ENCODE measurements at regions not wholly inside any gene's neighbourhood (a gene's known extent, or its start where the extent isn't known, plus 50 kb on each side); places are given as distances from the start of the nearest gene placed in this dataset.
"Not testable (repeated sequence)": the region's sequence is repeated elsewhere in the genome, so short reads cannot be mapped to it uniquely, and the experiment has no call there.

DNA sequence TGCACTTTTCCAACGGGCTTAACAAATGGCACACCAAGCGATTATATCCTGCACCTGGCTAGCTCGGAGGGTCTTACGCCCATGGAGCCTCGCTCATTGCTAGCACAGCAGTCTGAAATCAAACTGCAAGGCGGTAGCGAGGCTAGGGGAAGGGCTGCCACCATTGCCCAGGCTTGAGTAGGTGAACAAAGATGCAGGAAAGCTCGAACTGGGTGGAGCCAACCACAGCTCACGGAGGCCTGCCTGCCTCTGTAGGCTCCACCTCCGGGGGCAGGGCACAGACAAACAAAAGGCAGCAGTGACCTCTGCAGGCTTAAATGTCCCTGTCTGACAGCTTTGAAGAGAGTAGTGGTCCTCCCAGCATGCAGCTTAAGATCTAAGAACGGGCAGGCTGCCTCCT is 365.4 kb downstream of the MMUT start:
- DNase-seq (ENCODE audit: low read depth), result not testable (repeated sequence)

DNA sequence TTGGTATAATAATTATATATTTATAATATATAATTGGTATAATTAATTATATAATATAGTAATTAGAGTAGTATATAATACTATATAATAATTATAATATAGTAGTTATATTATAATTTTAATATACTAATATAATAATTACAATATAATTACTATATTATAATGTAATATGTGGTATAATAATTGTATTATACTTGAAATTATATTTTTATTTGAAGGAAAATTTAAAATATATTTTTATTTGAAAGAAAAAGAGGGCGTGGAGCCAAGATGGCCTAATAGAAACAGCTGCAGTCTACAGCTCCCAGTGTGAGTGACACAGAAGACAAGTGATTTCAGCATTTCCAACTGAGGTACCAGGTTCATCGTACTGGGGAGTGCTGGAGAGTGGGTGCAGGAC is 365.9 kb downstream of the MMUT start:
- no peak for DNase-seq (ENCODE audit: low read depth)

DNA sequence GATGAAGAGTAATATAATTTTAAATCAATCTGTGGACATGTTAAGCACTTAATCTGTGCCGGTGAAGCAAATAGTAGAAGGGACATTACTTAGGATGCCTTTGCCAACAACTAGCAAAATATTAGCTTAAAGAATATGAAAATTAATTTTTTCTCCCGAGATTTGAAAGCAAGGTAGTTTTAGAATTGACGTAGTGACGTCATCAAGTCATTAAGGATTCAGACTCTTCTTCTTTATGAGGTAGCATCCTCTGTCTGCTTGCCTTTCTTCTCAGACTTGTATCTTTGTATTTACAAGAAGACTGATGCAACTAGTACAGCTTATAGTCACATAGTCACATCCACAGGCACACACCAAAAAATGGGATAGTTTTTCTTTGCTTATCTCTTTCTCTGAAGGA is 374.4 kb downstream of the MMUT start:
- DNase-seq (ENCODE audit: low read depth), result no peak

DNA sequence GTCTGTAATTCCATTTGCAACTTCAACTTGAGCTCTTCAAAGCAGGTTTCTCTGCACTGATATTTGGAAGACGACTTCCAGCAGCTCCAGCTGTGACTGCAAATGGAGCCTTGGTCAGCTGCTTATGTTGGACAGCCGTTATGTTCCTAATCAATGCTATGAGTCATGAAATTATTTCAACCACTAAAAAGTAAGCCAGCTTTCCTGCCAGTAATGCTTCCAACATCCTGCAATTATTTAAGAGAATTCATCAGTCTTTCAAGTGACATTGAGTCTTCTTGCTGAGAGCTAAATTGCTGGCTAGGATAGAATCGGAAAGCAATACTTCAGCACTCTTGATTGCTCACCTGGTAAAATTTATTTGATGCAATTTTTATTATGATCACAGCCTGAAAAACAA is 375.7 kb downstream of the MMUT start:
- no peak for DNase-seq (ENCODE audit: low read depth)

DNA sequence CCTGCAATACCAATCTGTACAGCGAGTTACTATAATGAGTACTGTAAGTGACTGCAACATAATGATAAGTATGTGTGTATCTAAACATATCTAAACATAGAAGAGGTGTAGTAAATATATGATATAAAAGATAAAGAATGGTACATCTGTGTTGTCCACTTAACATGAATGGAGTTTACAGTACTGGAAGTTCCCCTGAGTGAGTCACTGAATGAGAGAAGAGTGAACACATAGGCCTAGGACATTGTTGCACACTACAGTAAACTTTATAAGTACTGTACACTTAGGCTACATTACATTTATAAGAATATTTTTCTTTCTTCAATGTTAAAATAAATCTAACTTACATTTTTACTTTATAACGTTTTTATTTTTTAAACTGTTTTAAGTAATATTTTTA is 380.4 kb downstream of the MMUT start:
- DNase-seq (ENCODE audit: low read depth), result no peak

DNA sequence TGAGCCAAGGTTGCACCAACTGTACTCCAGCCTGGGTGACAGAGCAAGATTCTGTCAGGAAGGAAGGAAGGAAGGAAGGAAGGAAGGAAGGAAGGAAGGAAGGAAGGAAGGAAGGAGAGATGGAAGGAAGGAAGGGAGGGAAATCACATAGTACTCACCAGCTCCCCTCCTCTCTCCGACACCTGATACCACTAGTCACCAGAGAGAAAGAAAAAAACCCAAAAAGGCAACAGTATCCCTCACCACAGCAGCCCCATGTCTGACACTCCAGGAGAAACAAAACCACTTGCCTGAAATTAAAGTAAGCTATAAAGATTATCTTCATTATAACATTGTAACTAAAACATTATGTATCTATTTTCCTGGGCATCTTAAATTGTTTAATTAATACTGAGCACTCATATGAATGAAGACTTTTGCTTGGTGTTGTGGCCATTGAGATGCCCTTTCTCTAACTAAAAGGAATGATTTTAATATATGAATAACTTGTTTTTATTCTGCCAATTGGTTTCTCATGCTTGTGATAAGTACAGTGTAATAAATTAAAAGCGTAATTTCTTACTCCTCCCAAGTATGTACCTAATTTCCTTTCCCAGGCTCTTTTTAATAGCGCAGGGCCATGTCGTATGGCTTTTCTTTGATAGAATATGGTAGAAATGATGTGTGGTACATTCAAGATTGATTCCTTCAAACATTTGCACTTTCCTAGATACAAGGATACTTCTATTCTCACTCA is 390.0 kb downstream of the MMUT start:
- DNase-seq (ENCODE audit: low read depth), result no peak

DNA sequence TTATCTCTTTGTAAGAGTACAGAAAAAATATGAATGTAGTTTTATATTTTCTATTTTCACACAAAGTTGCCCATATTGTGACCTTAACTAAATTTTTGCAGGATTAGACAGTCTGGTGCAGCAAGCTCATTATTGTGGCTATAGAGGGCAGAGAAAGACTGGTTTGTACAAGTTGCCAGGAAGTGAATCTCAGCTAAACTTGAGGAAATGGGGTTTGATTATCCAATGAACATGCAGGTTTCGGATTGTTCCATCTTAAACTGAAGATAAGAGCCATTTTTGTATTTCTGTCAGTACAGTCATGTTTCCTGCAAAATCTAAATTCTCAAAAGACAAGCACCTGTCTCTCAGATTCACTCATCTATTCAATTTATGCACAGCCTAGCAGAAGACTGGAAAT is 390.9 kb downstream of the MMUT start:
- DNase-seq (ENCODE audit: low read depth), result no peak

DNA sequence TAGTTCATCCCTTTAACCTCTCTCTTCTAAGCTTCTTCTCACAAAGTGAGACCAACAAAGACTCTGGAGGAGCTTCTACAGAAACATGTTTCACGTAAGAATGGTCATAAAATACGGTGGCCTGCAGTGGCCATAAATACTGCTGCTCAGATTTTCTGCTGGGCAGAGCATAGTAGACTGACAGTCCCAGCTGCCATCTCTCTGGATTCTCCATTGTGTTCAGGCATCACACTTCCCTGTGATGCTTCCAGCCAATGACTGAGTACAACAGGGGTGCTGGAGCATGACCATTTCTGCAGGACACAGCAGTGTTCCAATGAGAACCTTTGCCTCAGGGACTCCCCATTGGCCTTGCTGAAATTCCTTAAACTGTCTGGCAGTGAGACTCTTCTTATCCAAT is 392.6 kb downstream of the MMUT start:
- DNase-seq (ENCODE audit: low read depth), result no peak

DNA sequence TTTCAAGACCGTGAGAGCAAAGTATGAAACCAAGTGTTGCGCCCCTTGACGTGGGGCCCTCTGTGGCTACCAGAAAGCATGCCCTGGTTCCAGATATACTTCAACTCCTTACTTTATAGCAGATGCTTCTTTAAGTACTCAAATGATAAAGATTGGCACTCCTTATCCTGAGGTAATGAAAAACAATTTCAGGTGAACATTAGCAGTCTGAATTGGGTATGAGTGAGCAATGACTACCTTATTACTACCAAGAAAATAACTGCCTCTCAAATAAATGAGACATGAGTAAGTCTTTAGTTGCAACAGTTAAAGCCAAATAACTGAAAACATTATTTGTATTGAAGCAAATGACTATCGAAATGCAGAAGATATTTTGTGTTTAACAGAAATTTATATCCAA is 408.7 kb downstream of the MMUT start:
- DNase-seq (ENCODE audit: low read depth), result no peak

DNA sequence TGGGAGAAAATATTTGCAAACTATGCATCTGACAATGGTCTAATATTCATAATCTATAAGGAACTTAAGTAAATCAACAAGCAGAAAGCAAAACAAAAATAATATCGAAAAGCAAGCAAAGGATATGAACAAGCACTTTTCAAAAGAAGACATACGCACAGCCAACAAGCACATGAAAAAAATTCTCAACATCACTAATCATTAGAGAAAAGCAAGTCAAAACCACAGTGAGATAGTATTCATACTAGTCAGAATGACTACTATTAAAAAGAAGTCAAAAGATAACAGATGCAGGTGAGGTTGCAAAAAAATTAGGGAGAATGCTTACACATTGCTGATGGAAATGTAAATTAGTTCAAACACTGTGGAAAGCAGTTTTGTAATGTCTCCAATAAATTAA is 410.2 kb downstream of the MMUT start:
- no peak for DNase-seq (ENCODE audit: low read depth)

DNA sequence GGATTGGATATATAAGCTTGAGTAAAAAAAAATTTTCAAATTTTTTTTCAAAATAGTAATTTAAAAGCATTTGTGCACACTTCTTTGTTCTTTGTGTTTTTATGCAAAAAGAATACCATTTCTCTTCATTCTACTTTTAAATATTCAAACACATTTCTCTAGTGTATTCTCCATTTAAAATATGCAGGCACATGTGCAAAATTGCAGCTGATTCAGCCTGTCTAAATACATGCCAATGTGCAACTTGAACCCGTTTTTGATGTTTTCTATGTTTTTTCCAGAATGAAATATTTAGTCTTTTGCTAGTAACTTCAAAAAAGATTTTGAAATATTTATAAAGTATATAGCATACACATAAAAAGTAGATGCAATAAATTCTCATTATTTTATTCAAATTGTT is 411.8 kb downstream of the MMUT start:
- DNase-seq (ENCODE audit: low read depth), result no peak

DNA sequence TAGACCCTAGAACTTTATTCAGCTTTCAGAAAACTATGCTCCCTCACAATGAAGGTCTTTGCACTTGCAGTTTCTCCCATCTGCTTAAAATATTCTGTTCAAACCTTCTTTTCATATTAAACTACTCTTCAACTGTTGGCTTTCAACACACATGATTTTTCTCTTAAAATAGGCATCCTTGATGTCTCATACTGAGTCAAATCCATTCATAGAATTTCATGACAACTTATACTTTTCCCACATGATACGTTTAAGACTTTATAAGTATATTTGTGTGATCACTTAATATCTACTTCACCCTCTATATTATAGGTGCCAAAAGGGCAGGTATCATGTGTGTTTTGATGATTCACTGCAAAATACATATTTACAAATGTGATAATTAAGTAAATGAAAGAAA is 412.5 kb downstream of the MMUT start:
- DNase-seq (ENCODE audit: low read depth), result no peak

DNA sequence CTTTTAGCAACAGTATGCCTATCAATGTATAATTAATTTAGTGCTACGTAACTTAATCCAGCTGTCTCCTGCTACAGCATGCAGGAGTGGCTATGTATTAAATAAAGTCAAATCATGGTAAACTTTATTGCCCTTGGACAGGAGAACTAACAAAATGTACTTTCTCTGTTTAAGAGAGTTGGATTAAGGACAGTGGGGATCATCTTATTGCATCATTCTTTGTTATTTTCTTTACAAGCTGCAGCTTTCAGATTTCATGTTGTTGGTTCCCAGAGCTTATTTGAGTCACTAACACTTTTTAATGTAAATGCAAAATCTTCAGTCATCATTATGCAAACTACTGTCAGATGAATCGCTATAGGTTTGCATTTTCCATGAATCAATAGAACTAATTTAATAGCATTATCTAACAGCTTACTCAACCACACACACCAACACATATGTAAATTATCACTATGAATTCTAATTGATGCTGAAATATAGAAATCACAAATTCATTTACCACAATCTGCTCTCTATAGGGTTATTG is 424.7 kb downstream of the MMUT start:
- DNase-seq (ENCODE audit: low read depth), result no peak

DNA sequence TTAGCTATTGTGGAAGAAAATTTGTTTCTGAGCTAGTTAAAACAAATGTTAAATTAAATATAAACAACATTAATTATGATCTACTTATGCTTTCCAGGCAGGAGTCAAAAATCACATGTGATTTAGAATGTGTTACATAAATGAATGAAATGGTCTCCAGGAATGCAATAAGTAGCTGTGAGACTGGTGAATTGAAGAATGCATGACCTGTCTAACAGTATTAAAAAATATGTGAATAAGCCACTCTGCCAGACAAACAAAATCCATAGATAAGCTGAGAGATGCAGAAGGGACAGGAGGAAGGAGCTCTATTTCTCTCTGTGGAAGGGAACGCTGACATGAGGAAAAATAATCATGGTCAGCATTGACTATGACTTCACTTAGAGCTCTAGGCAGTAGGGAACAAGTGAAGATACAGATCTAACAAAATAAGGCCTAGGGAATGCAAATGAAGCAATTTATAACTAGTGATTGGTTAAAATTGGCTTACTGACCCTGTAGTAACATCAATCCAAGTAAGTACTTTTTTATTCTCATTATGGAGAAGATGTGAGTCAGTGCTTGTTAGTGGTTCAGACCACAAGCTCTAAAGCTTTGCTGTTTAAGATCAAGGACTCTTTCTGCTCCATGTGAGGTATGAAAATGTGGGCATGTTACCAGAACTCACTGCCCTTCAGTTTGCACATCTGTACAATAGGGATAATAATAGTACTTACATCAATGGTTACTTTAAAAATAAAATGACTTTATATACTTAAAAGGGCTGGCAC is 432.6 kb downstream of the MMUT start:
- no peak for DNase-seq (ENCODE audit: low read depth)

DNA sequence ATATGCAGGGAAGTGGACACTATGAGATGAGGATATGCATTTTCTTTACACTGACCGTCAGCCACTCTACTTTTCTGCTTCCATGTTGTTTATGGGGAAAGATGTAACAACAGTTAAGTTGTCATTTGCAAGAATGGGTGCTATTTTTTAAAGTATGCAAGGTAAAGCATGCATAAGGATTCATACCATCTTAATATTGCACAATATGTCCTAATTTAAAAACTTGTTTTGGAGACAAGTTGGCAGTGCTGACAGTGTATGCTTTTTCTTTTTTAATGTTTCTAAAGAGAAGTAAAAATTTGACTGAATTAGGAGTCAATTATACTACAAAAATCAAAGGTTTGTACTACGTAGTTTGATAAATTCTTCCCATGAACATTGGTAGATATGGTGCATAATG is 435.4 kb downstream of the MMUT start:
- no peak for DNase-seq (ENCODE audit: low read depth)

DNA sequence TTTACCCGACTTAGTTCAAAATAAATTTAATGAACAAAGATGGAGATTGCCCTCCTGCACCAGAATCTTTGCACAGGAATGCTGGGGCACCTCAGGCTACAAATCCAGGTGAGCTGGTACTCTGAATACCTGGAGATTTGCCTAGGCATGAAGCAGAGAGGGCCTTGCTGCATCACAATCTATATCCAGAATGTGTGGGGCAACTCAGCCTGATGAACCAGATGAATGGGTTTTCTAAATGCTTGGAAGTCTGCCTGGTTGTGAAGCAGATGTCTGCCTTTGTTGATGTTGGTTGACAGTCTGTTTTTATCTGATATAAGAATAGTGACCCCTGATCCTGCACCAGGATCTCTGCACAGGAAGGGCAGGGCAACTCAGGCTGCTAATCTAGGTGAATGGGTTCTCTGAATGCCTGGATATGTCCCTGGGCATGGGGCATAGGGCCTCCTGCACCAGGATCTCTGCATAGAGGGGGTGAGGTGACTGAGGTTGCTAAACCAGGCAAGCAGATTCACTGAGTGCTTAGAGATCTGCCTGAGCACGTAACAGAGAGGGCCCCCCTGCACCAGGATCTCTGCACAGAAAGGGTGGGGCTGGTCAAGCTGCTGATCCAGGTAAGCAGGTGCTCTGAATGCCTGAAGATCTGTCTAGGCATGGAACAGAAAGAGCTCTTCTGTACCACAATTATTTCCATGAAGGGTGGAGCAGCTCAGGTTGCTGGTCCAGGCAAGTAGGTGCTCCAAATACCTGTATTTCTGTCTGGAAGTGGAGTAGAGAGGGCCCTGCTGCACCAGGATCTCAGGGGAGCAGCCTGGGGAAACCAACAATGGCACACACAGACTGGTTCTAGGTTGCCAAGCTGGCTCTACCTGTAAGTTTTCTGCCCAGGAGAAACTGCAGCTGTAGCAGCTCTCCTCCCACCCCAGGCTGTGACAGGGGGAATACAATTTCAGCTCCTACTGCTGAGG is 437.5 kb downstream of the MMUT start:
- DNase-seq (ENCODE audit: low read depth), result no peak

DNA sequence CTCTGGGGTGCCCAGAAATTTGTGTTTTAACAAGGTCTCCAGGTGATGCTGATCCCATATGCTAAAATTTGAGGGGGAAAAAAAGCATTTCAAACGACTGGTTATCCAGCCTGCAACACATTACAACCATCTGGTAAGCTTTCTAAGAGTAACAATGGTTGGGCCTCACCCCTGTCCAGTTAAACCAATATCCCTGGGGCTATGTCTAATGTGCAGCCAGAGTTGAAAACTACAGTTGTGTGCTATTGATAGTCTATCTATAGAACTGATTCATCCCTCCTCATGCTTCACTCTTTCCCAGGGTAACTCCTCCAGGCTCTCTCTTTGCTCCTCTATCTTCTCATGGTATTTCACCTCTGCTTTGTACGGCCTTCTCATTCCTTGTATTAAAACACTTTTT is 458.3 kb downstream of the MMUT start:
- no peak for DNase-seq (ENCODE audit: low read depth)

DNA sequence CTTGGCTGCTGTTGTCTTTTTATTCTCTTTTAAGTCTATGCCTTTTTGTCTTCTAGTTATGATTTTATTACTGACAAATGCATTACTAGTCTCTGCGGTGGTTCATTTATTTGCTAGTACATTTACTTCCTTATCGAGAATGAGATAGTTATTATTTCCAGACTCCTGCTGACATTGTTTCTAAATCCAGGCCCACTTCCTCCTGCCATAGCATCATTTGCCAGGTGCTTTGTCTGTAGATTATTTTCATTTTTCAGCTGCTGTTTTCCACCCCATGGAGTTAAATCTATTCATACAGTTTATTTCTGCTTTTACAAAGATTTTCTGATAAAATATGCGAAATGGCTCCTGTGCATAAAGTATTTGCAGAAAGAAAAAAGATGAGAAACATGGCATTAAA is 459.7 kb downstream of the MMUT start:
- DNase-seq (ENCODE audit: low read depth), result no peak

DNA sequence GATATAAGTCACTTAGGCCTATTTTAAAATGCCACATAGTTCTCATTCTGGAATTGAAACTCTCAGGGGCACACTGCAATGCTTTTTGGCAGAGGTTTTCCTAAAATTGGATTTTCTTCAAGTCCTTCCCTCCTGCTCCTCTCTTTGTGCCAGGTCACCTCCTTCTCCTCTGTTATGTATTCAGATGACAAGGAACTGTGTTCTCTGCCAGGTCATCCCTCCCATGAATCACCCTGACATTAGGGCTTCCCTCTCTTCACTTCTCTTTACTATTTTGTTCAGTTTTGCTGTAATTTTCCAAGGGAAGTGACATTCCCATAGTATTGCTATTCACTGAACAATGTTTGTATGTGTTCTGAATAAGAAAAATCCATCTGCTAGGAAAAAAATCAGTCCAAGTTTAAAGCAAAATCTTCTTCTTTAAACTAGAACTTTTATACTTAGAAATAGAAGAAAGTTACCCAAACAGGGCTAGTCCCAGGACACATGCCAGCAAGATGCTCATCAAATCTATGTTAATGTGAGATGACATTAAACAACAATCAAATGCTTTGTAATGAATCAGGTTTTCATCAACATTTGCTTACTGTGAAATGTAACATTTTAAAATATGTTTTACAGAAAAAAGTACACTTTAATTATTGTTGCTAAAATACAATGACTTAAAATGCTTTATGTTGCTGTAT is 461.1 kb downstream of the MMUT start:
- no peak for DNase-seq (ENCODE audit: low read depth)

DNA sequence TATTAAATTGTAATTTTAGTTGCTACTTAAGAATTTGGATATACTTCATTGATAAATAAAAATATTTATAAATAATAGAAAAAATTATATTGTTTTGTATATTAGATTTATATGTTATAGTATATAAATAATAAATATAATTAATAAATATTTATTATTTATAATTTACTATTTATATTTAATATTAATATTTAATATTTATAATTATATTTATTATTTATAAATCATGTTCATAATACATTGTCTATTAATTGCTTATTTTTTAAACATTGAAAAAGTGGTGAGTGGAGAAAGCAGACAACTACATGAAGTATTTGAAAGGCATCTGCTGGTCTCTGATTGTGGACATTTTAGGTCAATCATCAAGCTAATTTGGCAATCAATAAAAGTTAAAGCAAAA is 464.5 kb downstream of the MMUT start:
- DNase-seq (ENCODE audit: low read depth), result no peak

DNA sequence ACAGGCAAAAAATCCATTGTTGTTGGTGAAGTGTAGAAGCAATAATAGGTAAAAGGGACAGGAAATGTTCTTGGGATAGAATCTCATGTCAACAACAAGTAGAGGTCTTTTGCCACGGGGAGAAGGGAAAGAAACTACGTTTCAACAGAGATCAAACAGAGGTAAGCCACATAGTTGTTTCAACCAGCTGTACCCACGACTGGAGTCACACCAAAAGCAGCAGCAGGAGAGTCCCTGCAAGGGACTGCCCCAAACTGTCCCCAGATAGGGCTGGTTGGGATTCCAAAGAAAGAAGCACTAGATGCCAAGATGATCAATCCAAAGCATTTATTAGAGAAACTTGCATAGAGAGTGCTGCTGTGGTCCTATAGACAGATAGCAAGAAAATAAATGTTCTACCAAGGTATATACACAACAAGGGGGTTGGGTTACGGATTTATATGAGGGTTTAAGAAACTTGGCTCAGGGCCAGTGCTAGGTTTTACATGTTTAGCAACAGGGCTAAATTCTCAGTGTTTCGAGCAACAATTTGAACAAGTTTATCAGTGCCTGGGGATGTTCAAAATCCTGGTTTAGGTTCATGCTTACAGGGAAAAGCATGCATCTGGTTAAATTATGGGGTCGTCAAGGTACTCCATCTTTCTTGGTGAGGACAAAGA is 466.5 kb downstream of the MMUT start:
- DNase-seq (ENCODE audit: low read depth), result no peak

Measured in HS-27A (cell line).